ENCODE measurements at regions not wholly inside any gene's neighbourhood (a gene's known extent, or its start where the extent isn't known, plus 50 kb on each side); places are given as distances from the start of the nearest gene placed in this dataset.

DNA sequence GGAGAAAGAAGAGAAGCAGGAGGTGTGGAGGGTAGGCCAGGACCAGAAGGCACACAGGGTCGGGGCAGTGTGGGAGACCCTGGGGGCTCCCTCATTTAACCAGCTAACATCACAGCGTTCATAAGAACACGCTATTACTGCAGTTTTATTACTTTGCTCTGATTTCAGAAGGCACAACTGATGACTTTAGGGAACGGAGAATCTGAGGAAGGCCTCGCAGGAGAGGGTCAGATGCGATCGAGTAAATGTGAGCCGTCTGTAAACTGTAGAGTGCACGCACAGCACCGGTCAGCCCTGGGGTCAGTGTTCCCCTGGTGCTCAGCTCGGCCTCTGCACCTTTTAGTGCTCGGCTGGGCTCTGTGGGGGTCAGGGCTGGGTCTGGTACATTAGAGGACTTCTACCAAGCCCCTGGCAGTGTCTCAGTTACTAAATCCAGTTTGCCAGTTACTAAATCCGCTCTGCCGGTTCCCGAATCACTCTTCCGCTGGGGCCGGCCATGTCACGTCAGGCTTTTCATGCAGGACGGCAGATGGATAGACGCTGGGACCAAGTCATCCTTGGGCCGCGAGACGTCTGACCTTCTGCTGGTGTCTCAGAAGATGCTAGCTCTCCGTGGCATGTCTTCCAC lies 325.9 kb downstream of the SEC14L1 start:
- intact Hi-C loops (cut with DNase I): no loop called here
- no peak for DNase-seq (ENCODE audit: low spot score)

DNA sequence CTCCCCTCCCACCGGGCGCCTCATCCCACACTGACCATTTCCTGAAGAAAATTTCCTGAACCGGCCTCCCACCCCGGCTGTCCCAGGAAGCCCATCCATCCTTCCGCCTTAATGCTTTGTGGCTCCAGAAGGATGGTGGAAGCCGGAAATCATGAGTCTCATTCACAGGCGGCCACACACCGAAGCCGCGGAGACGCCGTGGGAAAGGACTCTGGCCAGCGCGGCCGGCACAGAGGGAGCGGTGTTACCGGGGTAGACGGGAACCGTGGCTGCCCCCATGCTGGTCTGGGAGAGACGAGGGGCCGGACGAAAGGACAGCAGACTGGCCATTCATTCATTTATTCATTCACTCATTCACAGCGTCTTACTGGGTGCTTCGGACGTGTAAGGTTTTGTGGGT lies 326.8 kb downstream of the SEC14L1 start:
- intact Hi-C loops (cut with DNase I): no loop called here
- DNase-seq (ENCODE audit: low spot score): no peak

DNA sequence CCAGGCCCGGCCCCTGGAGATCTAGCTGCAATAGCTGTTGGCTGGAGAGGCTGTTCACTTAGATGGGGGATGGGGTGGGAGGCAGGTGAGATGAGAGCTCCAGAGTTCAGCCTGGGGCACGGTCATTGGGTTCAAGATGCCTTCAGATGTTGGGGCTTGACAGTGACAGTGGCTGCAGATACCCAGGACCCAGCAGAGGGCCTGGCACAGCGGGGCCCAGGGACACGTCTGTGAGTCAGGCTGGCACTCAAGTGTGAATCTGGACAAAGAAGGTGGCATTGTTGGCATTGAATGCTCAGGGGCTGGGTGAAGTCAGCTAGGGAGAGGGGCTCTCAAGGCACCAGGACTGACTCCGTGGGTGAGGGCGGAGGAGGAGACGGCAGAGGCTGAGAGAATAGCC lies 328.1 kb downstream of the SEC14L1 start:
- intact Hi-C loops (cut with DNase I): no loop called here
- DNase-seq (ENCODE audit: low spot score): no peak

DNA sequence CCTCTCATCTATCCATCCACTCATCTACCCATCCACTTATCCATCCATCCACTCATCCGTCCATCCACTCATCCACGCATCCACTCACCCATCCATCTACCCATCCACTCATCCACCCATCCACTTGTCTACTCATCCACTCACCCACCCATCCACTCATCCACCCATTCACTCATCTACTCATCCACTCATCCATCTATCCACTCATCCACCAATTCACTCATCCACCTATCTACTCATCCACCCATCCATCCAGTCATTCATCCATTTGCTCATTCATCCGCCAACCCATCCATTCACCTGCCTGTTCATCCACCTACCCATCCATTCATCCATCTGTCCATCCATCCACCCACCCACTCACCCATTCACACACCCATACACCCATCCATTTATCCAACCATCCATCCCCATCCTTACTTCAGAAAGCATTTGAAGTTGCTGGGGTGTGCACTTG lies 329.6 kb downstream of the SEC14L1 start:
- DNase-seq (ENCODE audit: low spot score): no peak
- intact Hi-C loops (cut with DNase I): no loop called here

DNA sequence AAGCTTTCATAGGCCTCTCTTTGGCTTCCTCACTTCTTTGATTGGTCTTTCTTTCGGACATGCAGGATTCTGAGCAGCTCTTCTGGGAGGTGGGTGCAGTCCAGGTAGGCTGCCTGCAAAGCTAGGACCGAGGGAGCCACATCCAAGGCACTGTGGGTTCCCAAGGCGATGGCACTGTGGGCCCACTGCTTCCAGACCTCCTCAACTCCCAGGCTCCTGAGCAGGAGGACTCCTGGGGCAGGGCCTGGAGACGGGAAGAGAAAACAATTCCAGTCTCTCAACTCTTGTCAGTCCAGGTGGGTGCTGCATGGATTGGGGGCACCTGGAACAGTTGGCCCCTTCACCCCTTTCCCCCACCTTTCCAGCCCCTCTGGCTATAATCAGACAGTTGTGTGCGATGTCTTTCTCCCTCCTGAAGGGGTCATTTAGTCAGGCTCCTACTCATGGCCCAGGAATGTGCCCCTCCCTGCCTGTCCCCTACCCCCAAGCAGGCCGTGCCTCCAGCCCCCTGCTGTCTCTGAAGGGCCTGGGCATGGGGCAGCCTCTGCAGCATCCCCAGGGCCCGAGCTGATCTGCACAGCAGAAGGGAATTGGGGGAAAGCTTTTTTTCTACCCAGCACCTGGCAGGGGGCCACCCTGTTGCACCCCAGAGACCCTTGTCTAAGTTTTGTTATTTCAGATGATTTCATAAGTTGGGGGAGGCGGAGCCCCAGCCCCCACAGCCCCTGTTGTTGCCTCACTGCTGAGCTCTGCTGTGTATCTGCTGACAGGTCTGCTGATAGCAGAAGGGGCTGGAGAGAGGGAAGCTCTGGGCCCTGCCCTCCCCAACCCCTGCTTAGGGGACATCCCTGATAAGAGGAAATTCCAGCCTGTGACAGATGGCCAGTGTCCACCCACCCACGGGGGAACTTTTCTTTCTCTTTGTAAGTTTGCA lies 330.3 kb downstream of the SEC14L1 start:
- intact Hi-C loops (cut with DNase I): no loop called here
- DNase-seq (ENCODE audit: low spot score): no peak

DNA sequence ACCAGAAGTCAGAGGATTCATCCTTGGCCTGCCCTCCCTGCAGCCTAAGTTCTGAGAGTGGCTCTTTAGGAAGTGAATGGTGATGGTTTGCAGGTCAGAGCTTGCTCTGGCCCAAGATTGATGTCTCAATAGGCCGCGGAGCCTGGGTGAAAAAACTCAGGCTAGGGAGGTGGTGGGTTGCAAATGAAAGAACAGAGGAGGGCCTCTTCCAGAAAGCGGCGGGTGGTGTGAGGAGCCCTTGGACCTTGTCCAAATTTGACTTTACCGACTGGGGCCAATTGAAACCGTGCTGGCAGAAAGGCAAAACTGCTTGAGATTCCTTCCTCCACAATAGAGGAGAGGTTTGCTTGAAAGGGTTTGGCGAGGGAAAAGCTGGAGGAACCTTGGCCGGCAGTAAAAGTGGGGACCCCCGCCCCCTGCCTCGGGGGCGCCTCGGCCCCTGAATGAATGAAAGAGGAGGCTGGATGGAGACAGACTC lies 331.3 kb downstream of the SEC14L1 start:
- DNase-seq (ENCODE audit: low spot score): no peak
- intact Hi-C loops (cut with DNase I): no loop called here

DNA sequence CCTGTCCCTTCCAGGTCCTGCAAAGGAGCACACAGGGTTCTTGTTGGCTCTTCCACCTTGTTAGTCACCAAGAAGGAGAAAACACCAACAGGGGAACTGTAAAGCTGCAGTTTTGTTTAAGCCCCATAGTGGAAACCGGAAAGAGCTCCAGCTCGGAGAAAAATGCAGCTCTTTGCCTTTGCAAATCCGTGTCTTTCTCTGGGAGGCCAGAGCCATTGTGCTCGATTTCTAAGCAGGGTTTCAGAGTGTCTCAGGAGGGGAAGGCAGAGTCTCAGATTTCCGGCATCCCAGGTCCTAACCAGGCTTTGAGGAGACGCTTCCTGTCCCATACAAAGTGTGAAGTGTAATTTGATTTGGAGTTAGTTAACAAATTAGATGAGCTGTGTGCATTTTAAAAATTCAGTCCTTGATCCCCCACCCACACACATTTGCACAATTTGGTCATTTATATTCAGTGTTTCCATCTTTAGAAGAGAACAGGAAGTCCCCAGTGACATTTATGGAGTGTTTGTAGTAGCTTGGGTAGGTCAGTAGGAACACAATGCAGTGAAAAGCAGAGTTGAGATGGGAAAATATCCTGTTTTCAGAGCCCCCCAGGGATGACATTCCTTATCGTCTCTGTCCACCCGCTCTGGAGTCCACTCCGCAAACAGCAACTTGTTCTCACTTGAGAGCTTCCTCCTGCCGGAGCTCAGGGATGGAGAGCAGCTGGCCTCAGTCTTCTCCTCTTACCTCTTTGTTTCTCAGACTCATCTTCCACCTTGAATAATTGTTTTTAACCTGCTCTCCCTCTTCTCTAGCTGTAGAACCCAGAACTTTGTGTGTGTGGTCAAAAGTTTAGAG lies 331.9 kb downstream of the SEC14L1 start:
- no peak for DNase-seq (ENCODE audit: low spot score)
- intact Hi-C loops (cut with DNase I): no loop called here

DNA sequence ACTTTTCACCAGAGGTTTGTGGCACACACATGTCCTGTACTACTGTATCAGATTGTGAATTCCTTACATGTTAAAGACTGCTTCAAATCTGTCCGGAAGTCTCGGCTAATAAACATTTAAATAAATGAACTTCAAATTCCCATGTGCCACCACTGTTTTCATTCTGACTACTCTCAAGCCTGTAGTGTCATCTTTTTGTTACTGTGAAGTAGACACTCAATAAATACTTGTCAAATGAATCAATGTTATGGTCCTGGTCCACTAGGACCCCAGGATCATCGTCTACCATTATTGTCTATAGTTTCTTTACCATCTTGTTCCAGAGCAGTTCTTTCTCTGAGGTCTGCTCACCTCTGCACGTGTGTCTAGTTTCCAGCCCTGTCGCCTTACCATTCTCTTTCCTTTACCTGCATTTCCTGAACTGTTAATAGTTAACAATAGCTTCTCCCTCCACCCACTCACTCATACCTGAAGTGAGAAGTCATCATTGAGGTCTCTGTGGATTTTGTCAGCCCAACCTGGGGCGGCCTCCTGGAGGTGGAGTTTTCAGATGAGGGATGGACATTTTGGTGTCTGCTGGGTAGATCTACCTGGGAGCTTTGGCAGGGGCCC lies 333.0 kb downstream of the SEC14L1 start:
- DNase-seq (ENCODE audit: low spot score): no peak
- intact Hi-C loops (cut with DNase I): no loop called here

DNA sequence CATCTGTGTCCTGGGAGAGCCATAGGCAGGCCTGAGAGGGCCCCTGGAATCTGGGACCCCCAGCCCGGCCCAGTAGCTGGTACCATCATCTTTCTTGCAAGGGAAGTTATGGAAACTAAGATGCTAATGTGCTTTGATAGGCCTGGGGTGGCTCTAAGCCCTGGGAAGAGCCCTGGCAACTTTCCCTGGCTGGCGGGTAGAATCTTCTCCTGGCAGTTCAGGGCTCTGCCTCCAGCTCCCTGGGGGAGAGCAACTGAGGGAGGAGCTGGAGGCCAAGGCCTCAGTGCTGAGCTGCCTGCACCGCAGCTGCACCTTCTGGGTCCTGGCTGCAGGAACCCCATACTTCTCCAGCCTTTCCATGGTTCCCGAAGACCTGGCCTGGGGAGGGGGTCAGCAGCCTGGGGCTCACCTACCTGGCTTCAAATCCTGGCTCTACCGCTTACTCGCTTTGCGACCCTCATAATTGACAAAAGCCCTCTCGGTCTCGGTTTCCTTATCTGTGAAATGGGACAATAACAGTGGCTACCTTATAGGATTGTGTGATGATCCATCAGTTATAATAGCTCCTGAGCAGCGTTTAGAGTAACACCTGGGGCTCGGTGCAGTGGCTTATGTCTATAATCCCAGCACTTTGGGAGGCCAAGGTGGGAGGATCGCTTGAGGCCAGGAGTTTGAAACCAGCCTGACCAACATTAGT lies 333.7 kb downstream of the SEC14L1 start:
- intact Hi-C loops (cut with DNase I): no loop called here

DNA sequence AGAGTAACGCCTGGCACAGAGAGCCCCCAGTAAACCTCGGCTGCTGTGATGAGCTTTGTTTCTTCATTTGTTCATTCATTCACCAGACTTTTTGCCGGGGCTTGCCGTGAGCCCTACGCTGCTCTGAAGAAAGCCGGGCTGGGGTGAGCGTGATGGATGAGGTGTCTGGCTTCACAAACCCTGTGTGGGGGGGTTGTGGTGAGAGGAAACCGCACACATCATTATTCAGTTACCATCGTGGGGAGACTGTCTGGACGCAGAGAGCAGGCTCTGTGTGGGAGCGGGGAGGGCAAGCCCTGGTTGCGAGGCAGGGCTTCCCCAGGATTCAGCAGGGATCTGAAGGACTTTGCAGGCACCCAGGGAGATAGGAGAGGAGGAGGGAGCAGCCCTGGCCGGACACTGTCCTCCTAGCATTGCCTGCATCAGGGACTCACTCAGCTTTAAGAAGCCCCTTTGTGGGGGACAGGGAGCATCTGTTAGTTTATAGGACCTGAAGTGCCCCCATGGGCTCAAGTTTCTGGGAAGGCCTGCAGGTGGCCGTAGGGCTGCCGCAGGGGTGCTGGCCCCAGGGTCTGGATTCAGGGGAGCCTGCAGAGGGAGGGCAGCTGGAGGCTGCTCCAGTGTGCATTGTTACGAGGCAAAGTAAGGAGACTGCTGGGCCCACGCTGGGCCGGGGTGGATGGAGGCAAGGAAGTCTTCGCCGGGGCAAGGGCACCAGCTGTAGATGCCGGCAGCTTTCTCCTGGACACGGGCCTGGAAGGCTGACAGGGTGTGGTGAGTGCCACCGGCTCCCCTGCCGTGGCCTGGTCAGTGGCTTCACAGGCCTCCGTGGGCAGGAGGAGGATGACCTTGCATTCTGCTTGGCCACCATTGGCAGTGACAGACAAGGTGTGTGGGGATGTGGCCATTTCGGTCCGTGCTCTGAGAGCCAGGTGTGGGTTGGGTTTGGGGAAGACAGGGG lies 334.5 kb downstream of the SEC14L1 start:
- no peak for DNase-seq (ENCODE audit: low spot score)
- intact Hi-C loops (cut with DNase I): loop anchor here in 1 of 2 donors (5.0 kb wide), 1 partner anchor 43 kb away; no protein-coding TSS in a partner anchor

More for the DNA sequence above, 333.7 kb downstream of the SEC14L1 start:
- DNase-seq (ENCODE audit: low spot score): no peak

DNA sequence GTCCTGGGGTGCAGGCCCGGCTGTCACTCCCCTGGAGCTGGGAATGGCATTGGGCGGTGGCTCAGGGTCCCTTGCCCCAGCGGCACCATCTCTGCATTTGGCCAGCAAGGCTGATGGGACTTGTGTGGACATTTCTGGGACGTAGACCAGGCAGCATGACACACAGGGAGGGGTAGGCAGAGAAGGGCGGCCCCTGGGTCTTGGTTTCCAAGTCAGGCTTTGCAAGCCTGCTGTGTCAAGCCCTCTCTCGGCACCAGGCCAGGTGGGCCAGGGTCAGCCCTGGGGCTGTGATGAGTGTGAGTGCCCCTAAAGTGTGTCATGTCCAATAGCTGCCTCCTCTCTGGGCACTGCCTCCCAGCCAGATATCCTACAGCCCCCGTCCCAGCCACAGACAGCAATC lies 335.2 kb downstream of the SEC14L1 start:
- intact Hi-C loops (cut with DNase I): loop anchor here in 1 of 2 donors (5.0 kb wide), 1 partner anchor 44 kb away; no protein-coding TSS in a partner anchor
- DNase-seq (ENCODE audit: low spot score): no peak

DNA sequence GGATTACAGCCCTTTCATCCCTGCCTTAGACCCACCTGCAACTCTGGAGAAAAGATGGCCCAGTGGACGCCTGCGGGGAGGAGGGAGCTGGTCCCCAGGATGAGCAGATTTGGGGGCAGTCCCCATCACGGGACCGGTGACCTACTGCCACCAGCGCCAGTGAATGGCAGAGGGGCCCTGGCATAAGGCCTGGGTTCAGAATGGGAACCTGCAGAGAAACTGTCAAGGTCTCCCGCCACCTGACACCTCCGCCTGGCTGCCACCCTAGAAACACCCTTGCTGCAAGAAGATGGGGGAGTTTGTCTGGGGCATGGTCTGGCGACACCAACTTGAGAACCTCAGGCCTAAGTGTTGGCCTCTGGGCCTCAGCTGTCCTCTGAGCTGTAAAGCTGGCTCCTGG lies 335.7 kb downstream of the SEC14L1 start:
- DNase-seq (ENCODE audit: low spot score): no peak
- intact Hi-C loops (cut with DNase I): loop anchor here in 1 of 2 donors (5.0 kb wide), 1 partner anchor 44 kb away; no protein-coding TSS in a partner anchor

DNA sequence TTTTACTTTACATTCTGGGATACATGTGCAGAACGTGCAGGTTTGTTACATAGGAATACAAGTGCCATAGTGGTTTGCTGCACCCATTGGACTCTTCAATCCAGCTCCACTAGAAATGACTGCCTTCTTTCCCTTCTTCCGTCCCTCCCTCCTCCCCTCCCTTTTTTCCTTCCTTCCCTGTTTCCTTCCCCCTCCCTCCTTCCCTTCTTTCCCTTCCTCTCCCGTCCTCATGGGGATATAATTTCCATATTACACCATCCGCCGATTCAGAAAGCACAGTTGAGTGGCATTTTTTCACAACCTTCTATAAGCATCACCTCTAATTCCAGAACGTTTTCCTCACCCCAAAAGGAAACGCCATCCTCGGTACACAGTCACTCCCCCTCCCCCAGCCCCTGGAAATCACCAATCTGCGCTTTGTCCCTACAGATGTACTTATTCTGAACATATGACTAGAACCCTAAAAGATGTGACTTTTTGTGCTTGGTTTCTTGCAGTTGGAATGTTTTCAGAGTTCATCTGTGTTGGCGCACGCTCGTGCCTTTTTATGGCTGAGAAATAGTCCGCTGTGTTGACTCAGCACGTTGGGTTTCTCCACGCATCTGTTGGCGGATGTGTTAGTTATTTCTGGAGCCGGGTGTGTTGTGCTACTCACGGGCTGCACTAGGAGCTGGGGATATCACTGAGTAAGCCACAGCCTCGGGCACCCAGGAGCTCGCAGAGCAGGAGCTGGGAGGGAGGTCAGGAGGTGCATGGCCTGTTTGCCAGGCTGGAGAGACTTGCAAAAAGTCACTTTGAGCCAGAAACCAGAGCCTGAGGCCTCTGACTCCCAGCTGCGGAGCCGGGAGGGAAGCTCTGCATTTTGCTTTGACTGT lies 336.4 kb downstream of the SEC14L1 start:
- intact Hi-C loops (cut with DNase I): loop anchor here in 1 of 2 donors (5.0 kb wide), 1 partner anchor 45 kb away; no protein-coding TSS in a partner anchor

DNA sequence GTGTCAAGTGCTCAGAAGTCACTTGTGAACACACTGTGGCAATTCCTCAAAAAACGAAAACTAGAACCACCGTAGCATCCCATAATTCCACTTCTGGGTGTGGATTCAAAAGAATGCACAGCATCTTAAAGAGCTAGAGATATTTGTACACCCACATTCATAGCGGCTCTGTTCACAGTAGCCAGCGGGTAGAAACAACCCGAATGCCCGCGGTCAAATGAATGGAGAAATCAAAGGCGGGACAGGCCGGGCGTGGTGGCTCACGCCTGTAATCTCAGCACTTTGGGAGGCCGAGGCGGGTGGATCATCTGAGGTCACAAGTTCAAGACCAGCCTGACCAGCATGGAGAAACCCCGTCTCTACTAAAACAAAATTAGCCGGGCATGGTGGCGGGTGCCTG lies 337.5 kb downstream of the SEC14L1 start:
- intact Hi-C loops (cut with DNase I): loop anchor here in 1 of 2 donors (5.0 kb wide), 1 partner anchor 46 kb away; no protein-coding TSS in a partner anchor

More for the DNA sequence above, 336.4 kb downstream of the SEC14L1 start:
- DNase-seq (ENCODE audit: low spot score): peak; percentile 91

DNA sequence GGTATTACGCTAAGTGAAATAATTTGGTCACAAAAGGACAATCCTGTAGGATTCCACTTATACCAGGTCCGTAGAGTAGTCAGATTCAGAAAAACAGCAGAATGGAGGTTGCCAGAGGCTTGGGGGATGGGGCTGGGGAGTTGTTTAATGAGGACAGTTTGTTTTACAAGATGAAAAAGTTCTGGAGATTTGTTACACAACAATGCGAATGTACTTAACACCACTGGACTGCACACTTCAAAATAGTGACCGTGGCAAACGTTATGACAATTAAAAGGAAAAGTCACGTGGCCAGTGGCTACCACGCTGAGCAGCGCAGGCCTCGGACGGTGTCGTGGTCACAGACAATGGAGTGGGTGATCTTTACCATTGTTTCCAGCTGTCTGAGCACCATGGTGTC lies 338.1 kb downstream of the SEC14L1 start:
- intact Hi-C loops (cut with DNase I): loop anchor here in 1 of 2 donors (5.0 kb wide), 1 partner anchor 47 kb away; no protein-coding TSS in a partner anchor
- no peak for DNase-seq (ENCODE audit: low spot score)

More for the DNA sequence above, 337.5 kb downstream of the SEC14L1 start:
- no peak for DNase-seq (ENCODE audit: low spot score)
